Loucy (cell line): ENCODE measurements at regions not wholly inside any gene's neighbourhood (a gene's known extent, or its start where the extent isn't known, plus 50 kb on each side); places are given as distances from the start of the nearest gene placed in this dataset.

Experiments
- H2AFZ ChIP-seq: fragments of 200-600 bp; sonication (generic); 2 replicates; pipeline ENCODE4 v1.6.0; 2016; ENCODE audit warnings: antibody characterized with exemption, mild to moderate bottlenecking, low read length, moderate library complexity
- H3F3A ChIP-seq: fragments of 200-600 bp; 2 replicates; pipeline ENCODE4 v1.6.0; 2016; ENCODE audit warnings: antibody characterized with exemption, low read depth, mild to moderate bottlenecking
- H3K27me3 ChIP-seq: fragments of 200-600 bp; sonication (generic); 2 replicates; pipeline ENCODE4 v1.6.1; 2014; ENCODE audit warnings: low read length, mild to moderate bottlenecking; ENCODE audit not compliant: insufficient read depth, poor library complexity, severe bottlenecking
- H3K36me3 ChIP-seq: fragments of 200-600 bp; sonication (generic); 2 replicates; pipeline ENCODE4 v1.6.1; 2016; ENCODE audit warnings: low read length; ENCODE audit not compliant: insufficient read depth
- H3K4me1 ChIP-seq: fragments of 200-600 bp; sonication (generic); 2 replicates; pipeline ENCODE4 v1.5.1; 2014; ENCODE audit warnings: low read length, mild to moderate bottlenecking; ENCODE audit not compliant: insufficient read depth, poor library complexity, severe bottlenecking
- H3K4me2 ChIP-seq: fragments of 200-600 bp; sonication (generic); 2 replicates; pipeline ENCODE4 v1.6.0; 2014; ENCODE audit warnings: antibody characterized with exemption, low read length, low read depth, mild to moderate bottlenecking; ENCODE audit not compliant: poor library complexity, severe bottlenecking
- H3K4me3 ChIP-seq: fragments of 200-600 bp; sonication (generic); 2 replicates; pipeline ENCODE4 v1.5.1; 2014; ENCODE audit warnings: low read length, mild to moderate bottlenecking, mixed read lengths; ENCODE audit not compliant: poor library complexity, severe bottlenecking
- H3K79me2 ChIP-seq: fragments of 200-600 bp; sonication (generic); 2 replicates; pipeline ENCODE4 v1.6.1; 2014; ENCODE audit warnings: low read length; ENCODE audit not compliant: insufficient read depth
- H3K9ac ChIP-seq: fragments of 200-600 bp; sonication (generic); 2 replicates; pipeline ENCODE4 v1.6.0; 2014; ENCODE audit warnings: mild to moderate bottlenecking, low read depth, low read length, moderate library complexity; ENCODE audit not compliant: poor library complexity, severe bottlenecking
- H3K9me2 ChIP-seq: fragments of 200-600 bp; sonication (generic); replicated peaks from 2 replicates; pipeline ENCODE4 v1.6.1; 2016; ENCODE audit warnings: low read depth, low read length, mixed read lengths
- H3K9me3 ChIP-seq: fragments of 200-600 bp; sonication (generic); 2 replicates; pipeline ENCODE4 v1.6.1; 2014; ENCODE audit warnings: mild to moderate bottlenecking, antibody characterized with exemption, low read length, low read depth; ENCODE audit not compliant: insufficient read depth
- H4K20me1 ChIP-seq: fragments of 200-600 bp; sonication (generic); 2 replicates; pipeline ENCODE4 v1.6.0; 2014; ENCODE audit warnings: antibody characterized with exemption, low read length, mild to moderate bottlenecking; ENCODE audit not compliant: insufficient read depth, poor library complexity, severe bottlenecking
- EZH2phosphoT487 ChIP-seq: fragments of 200-600 bp; IDR thresholded peaks from 2 replicates; pipeline ENCODE4 v1.6.1; 2018; ENCODE audit warnings: antibody characterized with exemption, mild to moderate bottlenecking, moderate library complexity, borderline replicate concordance
- TF ChIP-seq, protein P1 (sequence below): fragments of 200-600 bp; sonication (generic); conservative IDR thresholded peaks from 2 replicates; pipeline ENCODE4 v1.5.1; 2014; ENCODE audit warnings: mild to moderate bottlenecking, antibody characterized with exemption, low read length

DNA sequence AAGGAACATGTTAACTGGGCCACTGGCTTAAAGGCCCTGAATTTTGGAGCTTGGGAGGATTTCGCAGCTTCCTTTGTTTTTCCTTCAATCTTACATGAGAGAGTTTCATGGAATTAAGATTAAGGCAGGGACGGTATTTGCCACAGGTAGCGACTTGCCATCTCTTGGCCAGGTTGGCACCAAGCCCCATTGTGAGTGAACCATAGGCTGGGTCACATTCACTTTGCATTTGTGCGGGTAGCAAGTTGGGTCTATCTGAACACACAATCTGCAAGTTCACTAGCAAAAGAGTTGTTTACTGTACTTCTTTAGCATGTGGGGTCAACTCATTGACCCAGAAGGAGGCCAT is 106.2 kb upstream of the ATP1A1 start:
- Histone ChIP-seq H3K4me1 (peaks cover 5% of the 10 kb centered on the region), H2AFZ (no peak overlapping the region), H3K9ac (no peak overlapping the region), H3K36me3 (no peaks in the 10 kb centered on the region), H3F3A (no peaks in the 10 kb centered on the region), H3K4me3 (no peak overlapping the region), H3K27me3 (no peaks in the 10 kb centered on the region), H3K4me2 (no peak overlapping the region), H3K9me2 (no peaks in the 10 kb centered on the region), H3K9me3 (no peaks in the 10 kb centered on the region), H3K79me2 (no peaks in the 10 kb centered on the region), H4K20me1 (no peaks in the 10 kb centered on the region)
- TF ChIP-seq, protein P1, sequence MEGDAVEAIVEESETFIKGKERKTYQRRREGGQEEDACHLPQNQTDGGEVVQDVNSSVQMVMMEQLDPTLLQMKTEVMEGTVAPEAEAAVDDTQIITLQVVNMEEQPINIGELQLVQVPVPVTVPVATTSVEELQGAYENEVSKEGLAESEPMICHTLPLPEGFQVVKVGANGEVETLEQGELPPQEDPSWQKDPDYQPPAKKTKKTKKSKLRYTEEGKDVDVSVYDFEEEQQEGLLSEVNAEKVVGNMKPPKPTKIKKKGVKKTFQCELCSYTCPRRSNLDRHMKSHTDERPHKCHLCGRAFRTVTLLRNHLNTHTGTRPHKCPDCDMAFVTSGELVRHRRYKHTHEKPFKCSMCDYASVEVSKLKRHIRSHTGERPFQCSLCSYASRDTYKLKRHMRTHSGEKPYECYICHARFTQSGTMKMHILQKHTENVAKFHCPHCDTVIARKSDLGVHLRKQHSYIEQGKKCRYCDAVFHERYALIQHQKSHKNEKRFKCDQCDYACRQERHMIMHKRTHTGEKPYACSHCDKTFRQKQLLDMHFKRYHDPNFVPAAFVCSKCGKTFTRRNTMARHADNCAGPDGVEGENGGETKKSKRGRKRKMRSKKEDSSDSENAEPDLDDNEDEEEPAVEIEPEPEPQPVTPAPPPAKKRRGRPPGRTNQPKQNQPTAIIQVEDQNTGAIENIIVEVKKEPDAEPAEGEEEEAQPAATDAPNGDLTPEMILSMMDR, result no peak
- TF ChIP-seq EZH2phosphoT487, result no peak

DNA sequence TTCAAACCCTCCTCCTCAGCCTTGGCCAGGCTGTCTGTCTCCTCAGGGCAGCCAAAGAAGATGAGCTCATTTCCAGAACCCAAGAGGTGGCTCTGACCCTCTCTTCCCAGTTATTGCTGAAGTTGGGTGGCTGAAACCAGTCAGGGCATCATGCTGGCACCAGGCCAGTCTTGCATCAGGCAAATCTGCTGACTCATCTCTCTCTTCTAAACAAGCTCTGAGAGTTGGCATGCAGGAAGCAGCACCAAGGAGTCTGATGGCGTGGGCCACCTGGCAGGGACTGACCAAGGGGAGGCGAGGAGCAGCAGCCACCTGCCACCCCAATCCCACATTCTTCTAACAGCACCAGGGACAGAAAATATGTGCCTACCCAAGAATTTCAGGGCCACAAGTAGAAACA is 104.8 kb upstream of the ATP1A1 start:
- Histone ChIP-seq H3K9ac (no peak overlapping the region), H3K9me3 (no peaks in the 10 kb centered on the region), H3K27me3 (no peaks in the 10 kb centered on the region), H2AFZ (no peak overlapping the region), H4K20me1 (no peaks in the 10 kb centered on the region), H3K4me2 (no peak overlapping the region), H3K36me3 (no peaks in the 10 kb centered on the region), H3F3A (no peaks in the 10 kb centered on the region), H3K4me3 (no peak overlapping the region), H3K9me2 (no peaks in the 10 kb centered on the region), H3K79me2 (no peaks in the 10 kb centered on the region), H3K4me1 (peaks cover 5% of the 10 kb centered on the region)
- TF ChIP-seq, protein P1, result no peak
- no peak for TF ChIP-seq EZH2phosphoT487

DNA sequence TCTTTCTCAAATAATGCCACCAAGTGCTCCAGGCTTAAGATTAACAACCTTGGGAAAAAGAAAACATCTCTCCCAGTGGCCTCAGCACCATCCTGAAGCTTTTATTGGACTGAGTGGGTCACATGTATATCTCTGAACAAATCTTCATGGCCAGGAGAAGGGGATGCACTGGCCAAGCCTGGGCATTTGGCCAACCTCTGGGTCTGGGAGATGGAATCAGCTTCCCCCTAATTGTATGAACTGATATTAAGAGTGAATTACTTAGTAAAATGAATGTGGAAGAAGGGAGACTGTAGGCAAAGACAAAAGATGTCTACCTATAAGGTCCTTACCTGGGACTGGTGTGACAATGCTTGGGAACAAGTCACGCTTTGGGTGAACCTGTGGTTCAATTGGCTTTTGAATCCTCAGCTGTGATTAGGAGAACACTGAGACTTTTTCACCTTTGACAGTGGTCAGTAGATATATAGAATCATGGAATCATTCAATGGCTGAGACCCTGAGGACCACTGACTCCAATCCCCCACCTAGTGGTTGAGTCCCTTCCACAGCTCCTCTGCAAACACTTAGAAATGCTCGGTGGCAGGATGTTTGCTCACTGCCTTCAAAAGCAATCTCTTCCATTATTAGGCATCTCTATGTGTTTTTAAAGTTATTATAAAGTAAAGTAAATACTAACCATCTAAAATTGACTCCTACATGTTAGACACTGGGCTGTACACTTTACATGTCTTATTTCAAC is 102.6 kb upstream of the ATP1A1 start:
- no peak overlapping the region for H3K4me2 ChIP-seq
- H3K9ac ChIP-seq, result no peak overlapping the region
- no peaks in the 10 kb centered on the region for H4K20me1 ChIP-seq
- H2AFZ ChIP-seq, result no peak overlapping the region
- H3F3A ChIP-seq, result no peaks in the 10 kb centered on the region
- peaks cover 5% of the 10 kb centered on the region for H3K4me1 ChIP-seq
- H3K36me3 ChIP-seq, result no peaks in the 10 kb centered on the region
- H3K79me2 ChIP-seq, result no peaks in the 10 kb centered on the region
- H3K9me2 ChIP-seq, result no peaks in the 10 kb centered on the region
- no peak overlapping the region for H3K4me3 ChIP-seq
- no peaks in the 10 kb centered on the region for H3K9me3 ChIP-seq
- TF ChIP-seq, protein P1, result peak; percentile 36
- TF ChIP-seq EZH2phosphoT487, result no peak
- no peaks in the 10 kb centered on the region for H3K27me3 ChIP-seq
